ENCODE measurements at regions not wholly inside any gene's neighbourhood (a gene's known extent, or its start where the extent isn't known, plus 50 kb on each side); places are given as distances from the start of the nearest gene placed in this dataset.

GRCh38 chr2:22703286-22703920 lies 681.6 kb upstream of the KLHL29 start:
- intact Hi-C loops (cut with micrococcal nuclease; ENCODE audit: unreplicated experiment) (no loop called here), in situ Hi-C loops (cut with HindIII; ENCODE audit: low pct_unique_long_range_greater_than_20kb, low sequenced_read_pairs) (no loop called here)
- no TSS peak for BruUV-seq (replicated peaks)
- Histone ChIP-seq H3K4me3 (ENCODE audit: low read depth in 2 of 2, low read length in 2 of 2) (no peak overlapping the region), H3K36me3 (ENCODE audit: control insufficient read depth, insufficient read depth, low read length) (no peaks in the 10 kb centered on the region), H3K4me1 (ENCODE audit: control insufficient read depth, insufficient read depth, low read length) (no peaks in the 10 kb centered on the region), H3K27ac (ENCODE audit: low read length) (no peak overlapping the region), H3K27me3 (ENCODE audit: control insufficient read depth, insufficient read depth, low read length) (no peaks in the 10 kb centered on the region), H3K9me3 (ENCODE audit: control insufficient read depth, insufficient read depth, low read depth, low read length) (no peaks in the 10 kb centered on the region)
- POLR2A ChIA-PET = no interaction called here
- no peak for ATAC-seq
- TF ChIP-seq CTCF (IDR thresholded peaks at IDR 0.05) = no peak
- TF ChIP-seq SIN3A (IDR thresholded peaks at IDR 0.05; ENCODE audit: borderline replicate concordance, insufficient read depth, low read depth, low read length) = no peak
- no peak for DNase-seq (ENCODE audit: low read depth, low spot score)
- CTCF ChIA-PET = no interaction called here

- Histone ChIP-seq H3K36me3 (ENCODE audit: control insufficient read depth, insufficient read depth, low read length) (no peaks in the 10 kb centered on the region), H3K4me1 (ENCODE audit: control insufficient read depth, insufficient read depth, low read length) (no peaks in the 10 kb centered on the region), H3K27me3 (ENCODE audit: control insufficient read depth, insufficient read depth, low read length) (no peaks in the 10 kb centered on the region), H3K27ac (ENCODE audit: low read length) (no peak overlapping the region), H3K4me3 (ENCODE audit: low read depth in 2 of 2, low read length in 2 of 2) (no peak overlapping the region), H3K9me3 (ENCODE audit: control insufficient read depth, insufficient read depth, low read depth, low read length) (peaks cover 8% of the 10 kb centered on the region)
- BruUV-seq (replicated peaks) = no TSS peak
- in situ Hi-C loops (cut with HindIII; ENCODE audit: low pct_unique_long_range_greater_than_20kb, low sequenced_read_pairs) (no loop called here), intact Hi-C loops (cut with micrococcal nuclease; ENCODE audit: unreplicated experiment) (no loop called here)
- ChIA-PET CTCF (no interaction called here), POLR2A (no interaction called here)
- TF ChIP-seq POLR2AphosphoS5 (IDR thresholded peaks at IDR 0.05; ENCODE audit: low read depth, low read length) = no peak
- TF ChIP-seq TCF7L2 (IDR thresholded peaks at IDR 0.05; ENCODE audit: low read depth, low read length) = no peak
- TF ChIP-seq, protein P1, sequence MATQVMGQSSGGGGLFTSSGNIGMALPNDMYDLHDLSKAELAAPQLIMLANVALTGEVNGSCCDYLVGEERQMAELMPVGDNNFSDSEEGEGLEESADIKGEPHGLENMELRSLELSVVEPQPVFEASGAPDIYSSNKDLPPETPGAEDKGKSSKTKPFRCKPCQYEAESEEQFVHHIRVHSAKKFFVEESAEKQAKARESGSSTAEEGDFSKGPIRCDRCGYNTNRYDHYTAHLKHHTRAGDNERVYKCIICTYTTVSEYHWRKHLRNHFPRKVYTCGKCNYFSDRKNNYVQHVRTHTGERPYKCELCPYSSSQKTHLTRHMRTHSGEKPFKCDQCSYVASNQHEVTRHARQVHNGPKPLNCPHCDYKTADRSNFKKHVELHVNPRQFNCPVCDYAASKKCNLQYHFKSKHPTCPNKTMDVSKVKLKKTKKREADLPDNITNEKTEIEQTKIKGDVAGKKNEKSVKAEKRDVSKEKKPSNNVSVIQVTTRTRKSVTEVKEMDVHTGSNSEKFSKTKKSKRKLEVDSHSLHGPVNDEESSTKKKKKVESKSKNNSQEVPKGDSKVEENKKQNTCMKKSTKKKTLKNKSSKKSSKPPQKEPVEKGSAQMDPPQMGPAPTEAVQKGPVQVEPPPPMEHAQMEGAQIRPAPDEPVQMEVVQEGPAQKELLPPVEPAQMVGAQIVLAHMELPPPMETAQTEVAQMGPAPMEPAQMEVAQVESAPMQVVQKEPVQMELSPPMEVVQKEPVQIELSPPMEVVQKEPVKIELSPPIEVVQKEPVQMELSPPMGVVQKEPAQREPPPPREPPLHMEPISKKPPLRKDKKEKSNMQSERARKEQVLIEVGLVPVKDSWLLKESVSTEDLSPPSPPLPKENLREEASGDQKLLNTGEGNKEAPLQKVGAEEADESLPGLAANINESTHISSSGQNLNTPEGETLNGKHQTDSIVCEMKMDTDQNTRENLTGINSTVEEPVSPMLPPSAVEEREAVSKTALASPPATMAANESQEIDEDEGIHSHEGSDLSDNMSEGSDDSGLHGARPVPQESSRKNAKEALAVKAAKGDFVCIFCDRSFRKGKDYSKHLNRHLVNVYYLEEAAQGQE (IDR thresholded peaks at IDR 0.05; ENCODE audit: insufficient read depth in 1 of 2, low read depth in 2 of 2, low read length in 1 of 2) = no peak
- no peak for TF ChIP-seq SIN3A (IDR thresholded peaks at IDR 0.05; ENCODE audit: borderline replicate concordance, insufficient read depth, low read depth, low read length)
- TF ChIP-seq CTCF (IDR thresholded peaks at IDR 0.05) = no peak
- DNase-seq (ENCODE audit: low read depth, low spot score) (no peak), ATAC-seq (no peak)
These were observed 665.6 kb upstream of the KLHL29 start for GRCh38 chr2:22719396-22719795.

All from Panc1 (cell line).